PC-9 (cell line): ENCODE measurements at regions not wholly inside any gene's neighbourhood (a gene's known extent, or its start where the extent isn't known, plus 50 kb on each side); places are given as distances from the start of the nearest gene placed in this dataset.

Source experiments
- BruUV-seq: library from RNA; stranded (reverse); fragments of 400-500 nt; replicated peaks from 2 replicates; lab custom pipeline; 2021; lab: Mats Ljungman, UMichigan
- CTCF ChIA-PET: fragments of 300-600 bp; sonication (Branson Sonifier 250); formaldehyde crosslinking; loops from one replicate; lab custom pipeline; 2022; ENCODE audit warnings: antibody characterized with exemption; lab: Charles Lee
- POLR2A ChIA-PET: fragments of 300-600 bp; sonication (Branson Sonifier 250); formaldehyde crosslinking; loops from one replicate; lab custom pipeline; 2022; ENCODE audit warnings: antibody characterized with exemption; ENCODE audit not compliant: unreplicated experiment; lab: Charles Lee
- DNase-seq, 2 experiments: peaks; one replicate each; pipeline versions ENCODE4 v3.0.0 to v3.0.0-alpha.2; 2015 to 2022; ENCODE audit warnings: mixed read lengths in 1 of 2
- H2AFZ ChIP-seq: fragments of 200-600 bp; sonication (generic); 2 replicates; pipeline ENCODE4 v1.8.1; 2017; ENCODE audit warnings: antibody characterized with exemption
- H3F3A ChIP-seq: fragments of 200-600 bp; sonication (generic); 2 replicates; pipeline ENCODE4 v1.8.1; 2017; ENCODE audit warnings: antibody characterized with exemption, mild to moderate bottlenecking, low read depth; ENCODE audit not compliant: insufficient read depth
- H3K27ac ChIP-seq: fragments of 200-600 bp; sonication (generic); 2 replicates; pipeline ENCODE4 v1.6.1; 2016; ENCODE audit warnings: mixed run types
- H3K27me3 ChIP-seq: fragments of 200-600 bp; sonication (generic); 2 replicates; pipeline ENCODE4 v1.6.1; 2016; ENCODE audit warnings: low read depth, mixed run types; ENCODE audit not compliant: insufficient read depth
- H3K36me3 ChIP-seq: fragments of 200-600 bp; sonication (generic); 2 replicates; pipeline ENCODE4 v1.6.1; 2016; ENCODE audit warnings: low read depth, mixed run types
- H3K4me1 ChIP-seq: fragments of 200-600 bp; sonication (generic); replicated peaks from 2 replicates; pipeline ENCODE4 v1.6.1; 2016; ENCODE audit warnings: mixed run types; ENCODE audit not compliant: insufficient read depth
- H3K4me2 ChIP-seq: fragments of 200-600 bp; sonication (generic); 2 replicates; pipeline ENCODE4 v1.6.1; 2017; ENCODE audit warnings: mixed run types
- H3K4me3 ChIP-seq: fragments of 200-600 bp; sonication (generic); 2 replicates; pipeline ENCODE4 v1.6.1; 2016; ENCODE audit warnings: mixed run types
- H3K79me2 ChIP-seq: fragments of 200-600 bp; sonication (generic); 2 replicates; pipeline ENCODE4 v1.6.1; 2017; ENCODE audit warnings: low read depth, mixed run types
- H3K9me2 ChIP-seq: fragments of 200-600 bp; sonication (generic); 2 replicates; pipeline ENCODE4 v1.8.1; 2017; ENCODE audit warnings: mild to moderate bottlenecking; ENCODE audit not compliant: insufficient read depth
- H3K9me3 ChIP-seq: fragments of 200-600 bp; sonication (generic); 2 replicates; pipeline ENCODE4 v1.8.1; 2016; ENCODE audit warnings: low read depth; ENCODE audit not compliant: insufficient read depth
- H4K20me1 ChIP-seq: fragments of 200-600 bp; sonication (generic); 2 replicates; pipeline ENCODE4 v1.8.1; 2017; ENCODE audit not compliant: insufficient read depth
- CTCF ChIP-seq: fragments of 200-600 bp; sonication (generic); conservative IDR thresholded peaks from 2 replicates; pipeline ENCODE4 v1.6.1; 2017; ENCODE audit warnings: mixed run types, antibody characterized with exemption, mild to moderate bottlenecking, moderate library complexity
- EZH2 ChIP-seq: fragments of 200-600 bp; sonication (generic); IDR thresholded peaks from 2 replicates; pipeline ENCODE4 v1.8.0; 2017; ENCODE audit warnings: antibody characterized with exemption, low read depth
- intact Hi-C: fragments of 100-400 bp; cut with micrococcal nuclease; formaldehyde crosslinking; loops from one replicate; pipeline ENCODE4 v1.10.0; 2022; ENCODE audit not compliant: unreplicated experiment

DNA sequence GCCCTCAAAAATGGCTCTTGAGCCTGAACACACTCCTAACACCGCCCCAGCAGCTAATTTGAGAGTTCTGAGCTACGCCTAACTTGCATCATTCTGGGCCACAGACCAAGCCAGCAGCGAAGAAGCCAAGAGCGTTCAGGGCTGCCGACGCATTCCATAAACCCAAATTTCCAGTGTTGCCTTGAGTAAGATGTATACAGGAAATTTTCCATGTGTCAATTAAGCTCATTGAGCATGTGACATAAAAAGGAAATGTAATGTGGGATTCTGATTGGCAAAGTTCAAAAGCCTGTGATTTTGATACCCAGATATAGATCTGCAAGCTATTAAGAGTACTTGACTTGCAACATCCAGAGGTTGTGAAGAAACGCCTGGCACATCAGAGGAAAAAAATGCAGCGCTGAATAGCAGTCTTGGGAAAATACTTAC lies 148.6 kb upstream of the NR2F2 start:
- Histone ChIP-seq H3K79me2 (no peaks in the 10 kb centered on the region), H2AFZ (no peak overlapping the region), H3K4me2 (no peak overlapping the region), H3K27ac (no peak overlapping the region), H3K27me3 (no peaks in the 10 kb centered on the region), H3K9me3 (no peaks in the 10 kb centered on the region), H3F3A (no peaks in the 10 kb centered on the region), H3K4me3 (no peak overlapping the region), H3K4me1 (no peaks in the 10 kb centered on the region), H4K20me1 (no peaks in the 10 kb centered on the region), H3K9me2 (no peaks in the 10 kb centered on the region), H3K36me3 (no peaks in the 10 kb centered on the region)
- intact Hi-C loops, result no loop called here
- POLR2A ChIA-PET, result no interaction called here
- DNase-seq, result peak in 1 of 2 experiments; percentile 50
- TF ChIP-seq EZH2, result no peak
- TF ChIP-seq CTCF, result no peak
- BruUV-seq, result no TSS peak
- CTCF ChIA-PET, result interaction anchor here (0.6 kb wide), 1 partner anchor 54 kb away, joined by 3 read pairs; no protein-coding TSS in a partner anchor

DNA sequence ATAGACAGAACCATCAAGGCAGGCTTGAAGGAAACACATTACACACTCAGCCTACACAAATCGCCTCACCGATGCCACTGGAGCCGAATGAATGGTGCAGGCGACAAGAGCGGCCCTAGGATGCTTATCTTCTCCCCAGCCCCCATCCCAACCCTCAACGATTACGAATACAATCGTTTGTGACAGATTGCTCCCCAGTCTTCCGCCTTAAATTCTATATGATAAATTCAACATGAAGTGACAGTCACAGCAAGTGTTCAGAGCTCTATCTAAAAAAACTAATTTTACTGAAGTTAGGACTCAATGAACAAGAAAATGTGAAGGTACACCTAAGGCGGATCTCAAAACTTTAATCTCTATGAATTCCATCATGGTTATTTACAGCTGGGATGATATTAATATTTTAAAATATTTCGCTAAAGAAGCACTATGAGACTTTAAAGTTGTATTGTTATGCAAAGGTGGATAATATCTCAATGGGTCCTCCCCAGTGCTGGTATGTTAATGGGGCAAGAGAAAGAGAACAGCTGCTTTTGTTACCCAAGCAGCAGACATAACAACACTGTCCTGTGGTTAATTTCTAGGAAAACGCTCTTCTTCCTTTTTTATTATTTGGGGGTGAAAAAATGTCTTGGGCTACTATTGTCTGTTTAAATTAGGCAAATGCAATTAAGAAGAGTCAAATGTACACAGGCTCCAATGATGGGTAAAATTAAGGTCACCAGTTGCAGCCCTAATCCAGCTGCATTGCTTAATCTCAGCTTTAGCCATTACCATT lies 147.6 kb upstream of the NR2F2 start:
- Histone ChIP-seq H3K27ac (no peak overlapping the region), H3K4me3 (no peak overlapping the region), H2AFZ (no peak overlapping the region), H3F3A (no peaks in the 10 kb centered on the region), H3K9me2 (no peaks in the 10 kb centered on the region), H3K79me2 (no peaks in the 10 kb centered on the region), H3K4me1 (no peaks in the 10 kb centered on the region), H4K20me1 (no peaks in the 10 kb centered on the region), H3K4me2 (no peak overlapping the region), H3K36me3 (no peaks in the 10 kb centered on the region), H3K9me3 (no peaks in the 10 kb centered on the region), H3K27me3 (no peaks in the 10 kb centered on the region)
- BruUV-seq, result no TSS peak
- intact Hi-C loops, result no loop called here
- POLR2A ChIA-PET, result no interaction called here
- no peak for DNase-seq
- TF ChIP-seq CTCF, result no peak
- no peak for TF ChIP-seq EZH2
- CTCF ChIA-PET, result interaction anchor here (0.6 kb wide), 1 partner anchor 932 kb away, joined by 7 read pairs; no protein-coding TSS in a partner anchor

- H3K4me2 ChIP-seq, result no peak overlapping the region
- no peaks in the 10 kb centered on the region for H3F3A ChIP-seq
- H3K4me1 ChIP-seq, result no peaks in the 10 kb centered on the region
- H3K9me3 ChIP-seq, result no peaks in the 10 kb centered on the region
- intact Hi-C loops, result no loop called here
- no peak for DNase-seq
- H2AFZ ChIP-seq, result no peak overlapping the region
- no peak for TF ChIP-seq CTCF
- TF ChIP-seq EZH2, result no peak
- CTCF ChIA-PET, result no interaction called here
- no TSS peak for BruUV-seq
- no peaks in the 10 kb centered on the region for H3K9me2 ChIP-seq
- no peak overlapping the region for H3K27ac ChIP-seq
- no peaks in the 10 kb centered on the region for H3K79me2 ChIP-seq
- no peaks in the 10 kb centered on the region for H3K27me3 ChIP-seq
- no peak overlapping the region for H3K4me3 ChIP-seq
- no peaks in the 10 kb centered on the region for H3K36me3 ChIP-seq
- no peaks in the 10 kb centered on the region for H4K20me1 ChIP-seq
- POLR2A ChIA-PET, result no interaction called here
Observed at GRCh38 chr15:96183514-96183850, 147.0 kb upstream of the NR2F2 start.
